ENCODE measurements at regions not wholly inside any gene's neighbourhood (a gene's known extent, or its start where the extent isn't known, plus 50 kb on each side); places are given as distances from the start of the nearest gene placed in this dataset.

- CTCF ChIA-PET: no interaction called here
Observed at GRCh38 chr6:105495515-105495914, 92.6 kb upstream of the PREP start.

GRCh38 chr6:105494688-105495087, 91.8 kb upstream of the PREP start:
- ChIA-PET CTCF (no interaction called here), POLR2A (ENCODE audit: low non-redundant PET) (no interaction called here)
- no peak for TF ChIP-seq CTCF (conservative IDR thresholded peaks at IDR 0.05; ENCODE audit: low read depth)
- no peak for DNase-seq (ENCODE audit: low spot score)
- H3K27ac ChIP-seq: no peak overlapping the region

More at GRCh38 chr6:105495515-105495914, 92.6 kb upstream of the PREP start:
- POLR2A ChIA-PET (ENCODE audit: low non-redundant PET): no interaction called here
- TF ChIP-seq CTCF (conservative IDR thresholded peaks at IDR 0.05; ENCODE audit: low read depth): no peak
- DNase-seq (ENCODE audit: low spot score): no peak
- H3K27ac ChIP-seq: no peak overlapping the region

- CTCF ChIA-PET: interaction anchor here (0.7 kb wide), 1 partner anchor 236 kb away, joined by 3 read pairs; no protein-coding TSS in a partner anchor
- no peak for DNase-seq (ENCODE audit: low spot score)
- POLR2A ChIA-PET (ENCODE audit: low non-redundant PET): no interaction called here
- no peak overlapping the region for H3K27ac ChIP-seq
- no peak for TF ChIP-seq CTCF (conservative IDR thresholded peaks at IDR 0.05; ENCODE audit: low read depth)
Observed at GRCh38 chr6:105493736-105494135, 90.9 kb upstream of the PREP start.

GRCh38 chr6:105492706-105493673, 90.1 kb upstream of the PREP start:
- TF ChIP-seq CTCF (conservative IDR thresholded peaks at IDR 0.05; ENCODE audit: low read depth): no peak
- POLR2A ChIA-PET (ENCODE audit: low non-redundant PET): interaction anchor here (0.6 kb wide), 1 partner anchor 14 kb away, joined by 6 read pairs; no protein-coding TSS in a partner anchor
- H3K27ac ChIP-seq: no peak overlapping the region

GRCh38 chr6:105489216-105489530, 86.3 kb upstream of the PREP start:
- POLR2A ChIA-PET (ENCODE audit: low non-redundant PET): no interaction called here
- H3K27ac ChIP-seq: no peak overlapping the region
- no peak for TF ChIP-seq CTCF (conservative IDR thresholded peaks at IDR 0.05; ENCODE audit: low read depth)
- CTCF ChIA-PET: interaction anchor here (0.6 to 1.2 kb wide), 2 partner anchors 694 to 734 kb away, joined by 3 read pairs; no protein-coding TSS in a partner anchor
- no peak for DNase-seq (ENCODE audit: low spot score)

More at GRCh38 chr6:105492706-105493673, 90.1 kb upstream of the PREP start:
- CTCF ChIA-PET: interaction anchor here (0.6 to 0.7 kb wide), 3 partner anchors 236 to 593 kb away, joined by 3 to 4 read pairs (median 3); no protein-coding TSS in a partner anchor
- no peak for DNase-seq (ENCODE audit: low spot score)

- TF ChIP-seq CTCF (conservative IDR thresholded peaks at IDR 0.05; ENCODE audit: low read depth): no peak
- POLR2A ChIA-PET (ENCODE audit: low non-redundant PET): no interaction called here
- H3K27ac ChIP-seq: no peak overlapping the region
- CTCF ChIA-PET: interaction anchor here (0.6 to 1.2 kb wide), 2 partner anchors 694 to 734 kb away, joined by 3 read pairs; no protein-coding TSS in a partner anchor
- DNase-seq (ENCODE audit: low spot score): no peak
Observed at GRCh38 chr6:105488516-105489215, 85.8 kb upstream of the PREP start.
